ENCODE measurements at regions not wholly inside any gene's neighbourhood (a gene's known extent, or its start where the extent isn't known, plus 50 kb on each side); places are given as distances from the start of the nearest gene placed in this dataset.
"Not testable (repeated sequence)": the region's sequence is repeated elsewhere in the genome, so short reads cannot be mapped to it uniquely, and the experiment has no call there.

- DNase-seq = no peak
These were observed 210.6 kb downstream of the RHOU start for GRCh38 chr1:228945885-228946284.

- DNase-seq = not testable (repeated sequence)
These were observed 214.3 kb downstream of the RHOU start for GRCh38 chr1:228949617-228950016.

- no peak for DNase-seq
These were observed 217.9 kb downstream of the RHOU start for GRCh38 chr1:228953207-228953606.

- DNase-seq = not testable (repeated sequence)
These were observed 218.5 kb downstream of the RHOU start for GRCh38 chr1:228953808-228954207.

- DNase-seq = no peak
These were observed 220.4 kb downstream of the RHOU start for GRCh38 chr1:228955691-228956090.

- no peak for DNase-seq
These were observed 221.6 kb downstream of the RHOU start for GRCh38 chr1:228956864-228957263.

- DNase-seq = no peak
These were observed 222.3 kb downstream of the RHOU start for GRCh38 chr1:228957535-228957934.

GRCh38 chr1:228958121-228958520 is 222.8 kb downstream of the RHOU start:
- DNase-seq = no peak

- DNase-seq = no peak
These were observed 223.5 kb downstream of the RHOU start for GRCh38 chr1:228958741-228959140.

GRCh38 chr1:228960705-228961104 is 225.4 kb downstream of the RHOU start:
- no peak for DNase-seq

GRCh38 chr1:228961511-228961910 is 226.2 kb downstream of the RHOU start:
- no peak for DNase-seq

GRCh38 chr1:228963795-228964177 is 228.5 kb downstream of the RHOU start:
- no peak for DNase-seq

GRCh38 chr1:228964178-228965089 is 229.2 kb downstream of the RHOU start:
- DNase-seq = peak; percentile 69

- no peak for DNase-seq
These were observed 233.8 kb downstream of the RHOU start for GRCh38 chr1:228968891-228969606.

- no peak for DNase-seq
These were observed 234.9 kb downstream of the RHOU start for GRCh38 chr1:228969953-228970800.

- no peak for DNase-seq
These were observed 237.3 kb downstream of the RHOU start for GRCh38 chr1:228972576-228972975.

- no peak for DNase-seq
These were observed 239.0 kb downstream of the RHOU start for GRCh38 chr1:228974273-228974672.

- DNase-seq = no peak
These were observed 240.1 kb downstream of the RHOU start for GRCh38 chr1:228975238-228975907.

GRCh38 chr1:228976316-228976715 is 241.0 kb downstream of the RHOU start:
- no peak for DNase-seq

- no peak for DNase-seq
These were observed 242.0 kb downstream of the RHOU start for GRCh38 chr1:228977307-228977706.

- DNase-seq = no peak
These were observed 242.5 kb downstream of the RHOU start for GRCh38 chr1:228977741-228978140.

- DNase-seq = peak; percentile 47
These were observed 243.4 kb downstream of the RHOU start for GRCh38 chr1:228978484-228979324.
